ENCODE measurements at regions not wholly inside any gene's neighbourhood (a gene's known extent, or its start where the extent isn't known, plus 50 kb on each side); places are given as distances from the start of the nearest gene placed in this dataset.
"Not testable (repeated sequence)": the region's sequence is repeated elsewhere in the genome, so short reads cannot be mapped to it uniquely, and the experiment has no call there.

- DNase-seq (ENCODE audit: low spot score) = no peak
Measured at GRCh38 chr3:107220538-107220937, 156.7 kb upstream of the CCDC54 start.

DNA sequence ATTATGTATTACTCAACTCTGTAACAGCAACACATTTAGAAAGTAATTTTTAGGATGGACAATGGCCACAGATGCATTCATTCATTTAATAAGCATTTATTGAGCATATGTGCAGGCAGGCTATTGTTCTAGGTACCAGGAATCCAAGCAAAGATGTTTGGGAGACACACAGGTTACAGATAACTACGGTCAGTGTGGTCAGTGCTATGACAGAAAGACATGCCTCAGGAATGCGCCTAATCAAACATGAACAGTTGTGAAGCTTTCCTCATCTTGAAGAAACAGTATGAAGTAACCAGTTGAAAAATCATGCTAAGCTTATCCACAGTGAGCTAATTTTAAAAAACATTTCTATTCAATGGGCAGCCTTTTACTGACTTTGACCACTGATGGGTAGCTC lies 155.4 kb upstream of the CCDC54 start:
- no peak for DNase-seq (ENCODE audit: low spot score)

DNA sequence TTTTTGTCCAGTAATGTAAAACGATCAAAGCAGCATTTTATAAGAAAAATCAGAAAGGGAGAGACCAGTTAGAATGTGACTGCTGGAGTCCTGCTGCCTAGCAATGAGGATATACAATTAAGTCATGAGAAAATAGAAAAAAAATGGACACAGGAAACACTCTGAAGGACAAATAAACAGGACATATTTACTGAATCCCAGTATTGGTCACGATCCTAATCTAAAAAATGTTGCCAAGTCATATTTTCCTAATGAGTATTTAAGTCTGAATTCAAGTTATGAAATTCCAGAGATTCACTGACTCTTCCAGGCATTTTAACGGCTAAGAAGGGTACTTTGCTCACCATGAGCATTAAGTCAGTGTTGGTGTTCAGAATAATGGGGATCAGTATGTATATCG lies 154.3 kb upstream of the CCDC54 start:
- no peak for DNase-seq (ENCODE audit: low spot score)

DNA sequence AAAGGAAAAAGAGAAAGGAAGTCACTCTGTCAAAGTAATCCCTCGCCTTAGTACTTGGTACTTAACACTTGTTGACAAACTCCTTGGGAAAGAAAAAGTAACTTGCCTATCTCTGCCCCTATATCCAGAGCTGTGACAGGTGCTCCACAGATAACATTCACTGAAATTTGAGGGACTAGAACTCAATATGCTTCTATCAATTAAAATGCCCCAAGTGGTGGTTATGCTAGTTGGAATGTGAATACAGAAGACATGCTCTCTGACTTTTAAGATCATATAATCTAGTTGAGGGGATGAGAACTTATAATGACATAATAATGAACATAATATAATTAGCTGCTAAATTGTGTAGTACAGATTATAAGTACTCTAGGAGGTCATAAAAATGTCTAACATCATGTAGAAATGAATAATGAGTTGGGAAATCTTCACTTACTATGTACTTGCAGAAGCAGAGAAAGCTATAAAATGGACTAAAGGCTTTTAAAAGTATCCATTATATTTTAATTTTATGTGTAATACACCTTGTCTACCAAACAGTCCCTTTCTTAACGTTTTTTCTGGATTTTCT lies 153.1 kb upstream of the CCDC54 start:
- no peak for DNase-seq (ENCODE audit: low spot score)

DNA sequence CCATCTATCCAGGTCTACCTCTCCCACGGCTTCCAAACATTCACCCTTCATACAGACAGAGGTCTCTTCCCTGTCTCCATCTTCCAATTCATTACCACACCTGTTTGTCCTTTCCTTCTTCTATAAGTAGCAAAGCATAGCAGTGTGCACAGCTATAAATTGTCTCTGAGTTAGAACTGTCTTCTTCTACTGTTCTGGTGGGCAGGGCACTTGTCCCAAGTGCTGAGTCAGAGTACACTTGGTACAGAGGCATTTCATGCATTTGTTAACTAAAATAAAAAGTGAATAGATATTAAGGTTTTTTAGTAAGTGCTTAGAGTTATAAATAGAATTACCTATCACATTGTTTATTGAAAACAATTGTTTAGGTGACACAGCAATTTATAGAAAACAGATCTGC lies 150.1 kb upstream of the CCDC54 start:
- DNase-seq (ENCODE audit: low spot score) = no peak

DNA sequence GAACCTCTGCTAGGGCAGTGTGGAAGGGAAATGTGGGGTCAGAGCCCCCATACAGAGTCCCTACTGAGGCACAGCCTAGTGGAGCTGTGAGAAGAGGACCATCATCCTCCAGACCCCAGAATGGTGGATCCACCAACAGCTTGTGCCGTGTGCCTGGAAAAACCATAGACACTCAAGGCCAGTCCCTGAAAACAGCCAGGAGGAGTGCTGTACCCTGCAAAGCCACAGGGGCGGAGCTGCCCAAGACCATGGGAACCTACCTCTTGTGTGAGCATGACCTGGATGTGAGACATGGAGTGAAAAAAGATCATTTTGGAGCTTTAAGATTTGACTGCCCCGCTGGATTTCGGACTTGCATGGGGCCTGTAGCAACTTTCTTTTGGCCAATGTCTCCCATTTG lies 143.4 kb upstream of the CCDC54 start:
- not testable (repeated sequence) for DNase-seq (ENCODE audit: low spot score)

GRCh38 chr3:107235193-107235927 lies 141.9 kb upstream of the CCDC54 start:
- no peak for DNase-seq (ENCODE audit: low spot score)

- peak; percentile 79 for DNase-seq (ENCODE audit: low spot score)
Measured at GRCh38 chr3:107235928-107236315, 141.3 kb upstream of the CCDC54 start.

DNA sequence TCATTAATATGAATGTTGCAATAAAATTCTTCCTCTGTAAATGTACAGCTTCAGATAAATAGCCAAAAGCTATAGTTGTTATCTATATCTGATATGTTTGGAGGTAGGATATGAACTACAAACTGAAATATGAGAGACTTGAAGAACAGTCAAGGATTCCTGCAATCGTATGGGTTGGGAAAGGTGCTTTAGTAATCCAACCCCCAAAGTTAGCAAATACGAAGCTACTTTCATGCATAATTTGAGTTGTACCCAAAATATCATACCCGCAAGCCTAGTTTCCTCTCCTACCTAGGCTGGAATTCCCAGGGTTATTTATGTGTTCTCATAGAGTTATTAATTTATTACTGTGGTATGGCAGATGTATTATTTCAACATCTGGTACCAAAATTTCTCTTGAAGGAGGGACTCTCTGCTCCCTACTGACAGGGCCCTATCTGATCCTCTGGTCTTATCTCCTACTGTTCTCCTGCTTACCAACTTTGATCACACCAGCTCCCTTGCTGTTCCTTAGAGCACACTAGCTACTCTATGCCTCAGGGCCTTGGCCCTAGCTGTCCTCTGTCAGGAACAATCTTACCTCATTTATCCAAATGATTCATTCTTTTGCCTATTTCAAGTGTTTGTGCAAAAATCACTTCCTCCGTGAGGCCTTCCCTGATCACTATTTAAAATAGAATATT lies 140.4 kb upstream of the CCDC54 start:
- DNase-seq (ENCODE audit: low spot score) = no peak

GRCh38 chr3:107238787-107239186 lies 138.5 kb upstream of the CCDC54 start:
- no peak for DNase-seq (ENCODE audit: low spot score)

DNA sequence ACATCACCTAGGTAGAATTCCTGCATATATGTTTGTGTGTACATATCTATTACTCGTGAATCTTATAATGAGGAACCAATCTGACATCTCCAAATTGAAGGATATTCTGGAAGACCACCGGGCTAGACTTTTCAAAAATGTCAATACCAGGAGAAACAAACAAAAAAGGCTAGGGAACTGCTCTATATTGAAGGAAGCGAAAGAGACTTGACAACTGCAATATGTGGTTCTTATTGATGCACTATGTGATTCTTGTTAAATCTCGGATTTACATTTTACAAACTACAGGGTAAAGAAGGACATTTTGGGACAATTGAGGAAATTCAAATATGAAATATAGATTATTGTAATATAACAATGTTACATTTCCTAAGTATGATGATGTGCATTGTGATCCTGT lies 137.5 kb upstream of the CCDC54 start:
- DNase-seq (ENCODE audit: low spot score) = no peak

DNA sequence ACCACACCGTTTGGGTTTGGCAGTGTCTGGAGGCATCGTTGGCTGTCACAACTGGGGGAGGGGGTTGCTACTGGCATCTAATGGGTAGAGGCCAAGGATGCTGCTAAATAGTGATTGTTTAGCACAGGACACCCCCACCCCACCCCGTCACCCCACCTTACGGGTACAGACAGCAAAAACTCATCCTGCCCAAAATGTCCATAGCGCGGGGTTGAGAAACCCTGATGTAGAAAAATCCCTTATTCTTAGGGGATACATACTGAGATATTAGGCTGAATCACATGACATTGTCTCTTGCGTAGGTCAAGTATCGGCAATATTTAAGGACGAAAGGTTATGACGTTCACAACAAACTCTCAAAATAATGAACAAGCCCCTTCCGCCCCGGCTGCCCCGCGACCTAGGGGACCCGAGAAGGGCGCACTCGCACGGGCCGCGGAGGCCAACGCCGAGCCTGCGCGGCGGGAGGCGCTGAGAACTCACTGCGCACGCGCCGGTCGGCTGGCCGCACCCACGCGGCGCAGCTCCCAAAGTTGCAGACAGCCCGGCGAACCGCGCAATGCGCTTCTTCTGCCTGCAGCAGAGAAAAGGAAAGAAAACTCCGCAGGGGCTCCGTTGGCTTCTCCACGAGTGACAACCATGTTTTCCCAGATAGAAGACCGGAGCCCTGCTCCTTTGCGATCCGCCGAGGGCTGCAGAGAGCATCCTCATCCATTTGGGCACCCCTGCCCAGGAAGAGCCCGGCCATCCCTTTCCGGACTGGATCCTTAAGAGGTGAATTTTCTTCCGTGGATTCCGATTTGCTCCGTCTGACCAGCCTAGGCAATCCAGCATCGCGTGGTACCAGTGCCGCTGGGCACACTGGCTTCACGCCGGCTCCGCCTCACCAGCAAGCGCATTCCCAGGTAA lies 136.8 kb upstream of the CCDC54 start:
- peak; percentile 71 for DNase-seq (ENCODE audit: low spot score)

GRCh38 chr3:107241217-107241616 lies 136.0 kb upstream of the CCDC54 start:
- DNase-seq (ENCODE audit: low spot score) = no peak

GRCh38 chr3:107242579-107242978 lies 134.7 kb upstream of the CCDC54 start:
- no peak for DNase-seq (ENCODE audit: low spot score)

GRCh38 chr3:107247116-107247515 lies 130.1 kb upstream of the CCDC54 start:
- no peak for DNase-seq (ENCODE audit: low spot score)

DNA sequence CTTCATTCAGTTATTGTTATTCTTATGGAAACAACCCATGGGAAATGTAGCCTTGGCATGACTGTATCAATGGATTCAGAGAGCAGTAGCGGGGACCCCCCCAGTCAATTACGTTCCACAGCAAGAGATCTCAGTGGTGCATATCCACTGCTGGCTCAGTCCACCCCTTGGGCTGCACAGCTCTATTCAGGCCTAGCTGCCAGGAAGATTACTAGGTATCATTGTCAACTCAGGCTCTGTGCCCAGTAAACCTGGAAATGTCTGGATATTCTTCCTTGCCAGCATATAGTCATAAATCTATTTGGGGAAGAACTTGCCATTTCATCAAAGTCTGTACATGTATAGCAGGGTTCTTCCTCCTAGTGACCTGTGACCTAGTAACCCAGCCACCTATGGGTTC lies 128.1 kb upstream of the CCDC54 start:
- no peak for DNase-seq (ENCODE audit: low spot score)

DNA sequence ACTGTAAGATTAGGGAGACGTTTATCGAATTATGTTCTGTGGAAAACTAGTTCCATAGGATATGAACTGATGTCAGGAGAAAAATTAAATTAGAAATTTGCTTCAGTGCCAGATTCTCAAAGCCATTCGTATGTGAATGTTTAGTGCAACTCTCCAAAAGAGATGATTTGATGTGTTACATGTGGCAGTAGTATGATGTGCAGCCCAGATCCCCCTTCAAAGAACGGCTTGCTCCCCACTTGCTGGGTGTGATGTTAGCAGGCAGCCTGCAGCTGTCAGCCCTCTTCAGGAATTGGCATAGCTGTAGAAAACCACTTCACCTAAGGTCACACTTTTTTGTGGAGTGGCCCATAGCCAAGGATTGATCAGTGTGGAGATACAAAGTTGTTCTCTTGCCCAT lies 127.0 kb upstream of the CCDC54 start:
- DNase-seq (ENCODE audit: low spot score) = no peak

DNA sequence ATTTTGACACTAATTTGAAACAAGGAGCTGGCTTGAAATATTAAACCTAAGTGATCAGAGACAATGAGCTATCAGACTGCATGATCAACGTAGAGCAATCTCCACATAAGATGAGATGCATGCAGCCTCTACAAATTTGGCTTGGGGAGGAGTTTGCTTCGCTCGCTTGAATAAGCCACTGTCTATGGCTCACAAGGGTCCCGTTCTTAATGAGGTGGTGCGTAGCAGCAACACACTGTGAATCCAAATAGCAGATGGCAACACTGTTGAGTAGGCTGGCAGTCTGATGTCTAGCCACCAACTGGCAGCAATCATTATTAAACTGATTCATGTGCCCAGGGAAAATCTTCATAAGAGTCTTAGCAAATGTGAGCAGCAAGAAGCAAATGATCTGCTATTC lies 125.4 kb upstream of the CCDC54 start:
- DNase-seq (ENCODE audit: low spot score) = no peak

GRCh38 chr3:107256963-107257362 lies 120.3 kb upstream of the CCDC54 start:
- no peak for DNase-seq (ENCODE audit: low spot score)

DNA sequence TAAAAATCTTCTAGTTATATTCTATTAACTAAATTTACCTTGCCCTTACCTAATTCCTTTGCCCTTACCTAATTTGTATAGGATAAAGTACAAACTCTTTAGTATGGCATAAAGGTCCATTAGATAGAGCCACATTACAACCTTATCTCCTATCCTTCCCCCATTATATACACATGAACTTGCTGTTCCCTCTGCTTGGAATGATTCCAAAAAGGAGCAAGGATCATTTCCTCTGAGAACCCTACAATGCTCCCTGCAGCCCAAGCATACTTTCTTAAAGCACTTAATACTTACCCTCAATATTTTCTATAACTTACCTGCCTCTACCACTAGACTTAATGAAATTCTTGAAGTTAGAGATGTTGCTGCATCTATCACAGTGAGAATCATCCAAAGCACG lies 118.9 kb upstream of the CCDC54 start:
- DNase-seq (ENCODE audit: low spot score) = no peak

- no peak for DNase-seq (ENCODE audit: low spot score)
Measured at GRCh38 chr3:107260207-107260606, 117.0 kb upstream of the CCDC54 start.

DNA sequence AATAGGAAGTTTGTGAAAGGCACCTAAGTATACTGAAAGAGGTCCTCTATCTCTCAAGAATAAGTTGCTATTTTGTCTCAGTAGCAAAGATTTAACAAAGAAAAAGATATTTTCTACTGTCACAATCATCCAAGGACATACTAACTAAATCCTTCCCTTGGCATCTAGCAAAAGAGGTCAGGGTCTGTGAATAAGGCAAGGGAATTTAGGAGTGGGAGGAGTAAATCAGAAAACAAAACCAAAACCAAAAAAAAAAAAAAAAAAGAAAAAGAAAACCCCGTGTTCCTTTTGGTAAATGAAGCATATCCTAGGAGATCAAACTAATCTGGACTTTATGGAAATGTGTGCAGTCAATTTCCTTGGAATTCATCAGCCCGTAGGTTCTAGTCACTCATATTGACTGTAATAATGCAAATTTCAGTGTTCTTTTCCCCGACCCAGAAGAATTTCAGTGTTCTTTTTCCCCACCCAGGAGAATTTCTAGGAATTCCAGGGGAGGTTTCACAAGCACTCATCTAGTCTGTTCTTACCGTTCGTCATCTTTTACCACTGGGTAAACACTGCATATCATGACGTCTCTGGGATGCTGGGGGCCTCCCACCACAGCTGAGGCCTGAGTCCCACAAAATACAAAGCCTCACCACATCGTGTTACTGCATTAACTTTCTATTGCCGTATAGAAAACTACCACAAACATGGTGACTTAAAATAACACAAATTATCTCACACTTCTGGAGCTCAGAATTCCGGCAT lies 113.8 kb upstream of the CCDC54 start:
- DNase-seq (ENCODE audit: low spot score) = no peak
